22Rv1 (cell line): ENCODE measurements at regions not wholly inside any gene's neighbourhood (a gene's known extent, or its start where the extent isn't known, plus 50 kb on each side); places are given as distances from the start of the nearest gene placed in this dataset.

ENCODE experiments used
- CTCF ChIP-seq: fragments of 450-650 bp; IDR thresholded peaks from 2 replicates; pipeline ENCODE4 v1.5.1; 2017; ENCODE audit warnings: mild to moderate bottlenecking
- ZFX ChIP-seq: fragments of 450-650 bp; IDR thresholded peaks from 2 replicates; pipeline ENCODE4 v1.6.1; 2017; ENCODE audit warnings: antibody characterized with exemption, borderline replicate concordance

GRCh38 chr5:6161257-6161656 lies 217.1 kb downstream of the MED10 start:
- no peak for TF ChIP-seq CTCF
- no peak for TF ChIP-seq ZFX
